Activated T-helper 2 cell treated with anti-CD3 and anti-CD28 coated beads, Interferon-gamma antibody, Interleukin-2, Interleukin-4, amounts not matched to agents 10 μg/mL and 5 μg/mL and 100 μg/mL, durations not matched to agents 14 hours and 24 hours and 36 hours (primary cell): ENCODE measurements at regions not wholly inside any gene's neighbourhood (a gene's known extent, or its start where the extent isn't known, plus 50 kb on each side); places are given as distances from the start of the nearest gene placed in this dataset.
"Not testable (repeated sequence)": the region's sequence is repeated elsewhere in the genome, so short reads cannot be mapped to it uniquely, and the experiment has no call there.

Experiments
- DNase-seq: peaks from one replicate; pipeline ENCODE4 v3.0.0; 2021; ENCODE audit warnings: low spot score
- H3K27ac Mint-ChIP-seq: one replicate; pipeline ENCODE4 v1.8.0; 2021; ENCODE audit warnings: mixed read lengths
- H3K27me3 Mint-ChIP-seq: one replicate; pipeline ENCODE4 v1.8.0; 2021; ENCODE audit warnings: low read depth, mixed read lengths
- H3K36me3 Mint-ChIP-seq: one replicate; pipeline ENCODE4 v1.8.0; 2021; ENCODE audit warnings: low read depth, mixed read lengths
- H3K4me1 Mint-ChIP-seq: one replicate; pipeline ENCODE4 v1.8.0; 2021; ENCODE audit warnings: low read depth, mixed read lengths
- H3K4me3 Mint-ChIP-seq: one replicate; pipeline ENCODE4 v1.8.0; 2021; ENCODE audit warnings: low read depth, mild to moderate bottlenecking, moderate library complexity, mixed read lengths
- H3K9me3 Mint-ChIP-seq: one replicate; pipeline ENCODE4 v1.8.0; 2021; ENCODE audit warnings: mixed read lengths
- intact Hi-C: fragments of 100-400 bp; cut with micrococcal nuclease; formaldehyde crosslinking; loops from one replicate; pipeline ENCODE4 v1.15.1; 2023

- no peak for DNase-seq
- no peaks in the 10 kb centered on the region for H3K36me3 Mint-ChIP-seq
- H3K27me3 Mint-ChIP-seq = no peaks in the 10 kb centered on the region
- H3K27ac Mint-ChIP-seq = no peak overlapping the region
- no peaks in the 10 kb centered on the region for H3K4me1 Mint-ChIP-seq
- intact Hi-C loops = no loop called here
- no peak overlapping the region for H3K4me3 Mint-ChIP-seq
- H3K9me3 Mint-ChIP-seq = no peaks in the 10 kb centered on the region
These were observed 172.7 kb upstream of the LCORL start for GRCh38 chr4:18194278-18194677.

- H3K27me3 Mint-ChIP-seq = no peaks in the 10 kb centered on the region
- intact Hi-C loops = no loop called here
- H3K4me1 Mint-ChIP-seq = no peaks in the 10 kb centered on the region
- H3K9me3 Mint-ChIP-seq = no peaks in the 10 kb centered on the region
- DNase-seq = no peak
- no peaks in the 10 kb centered on the region for H3K36me3 Mint-ChIP-seq
- H3K4me3 Mint-ChIP-seq = no peak overlapping the region
- no peak overlapping the region for H3K27ac Mint-ChIP-seq
These were observed 171.3 kb upstream of the LCORL start for GRCh38 chr4:18192901-18193300.

GRCh38 chr4:18185491-18185890 is 163.9 kb upstream of the LCORL start:
- Mint-ChIP-seq H3K4me1 (no peaks in the 10 kb centered on the region), H3K36me3 (no peaks in the 10 kb centered on the region), H3K27ac (no peak overlapping the region), H3K4me3 (no peak overlapping the region), H3K27me3 (no peaks in the 10 kb centered on the region), H3K9me3 (no peaks in the 10 kb centered on the region)
- intact Hi-C loops = no loop called here
- DNase-seq = no peak

GRCh38 chr4:18180892-18181291 is 159.3 kb upstream of the LCORL start:
- no peak for DNase-seq
- intact Hi-C loops = no loop called here
- no peaks in the 10 kb centered on the region for H3K9me3 Mint-ChIP-seq
- no peak overlapping the region for H3K27ac Mint-ChIP-seq
- no peaks in the 10 kb centered on the region for H3K27me3 Mint-ChIP-seq
- H3K4me1 Mint-ChIP-seq = no peaks in the 10 kb centered on the region
- no peak overlapping the region for H3K4me3 Mint-ChIP-seq
- H3K36me3 Mint-ChIP-seq = no peaks in the 10 kb centered on the region

- DNase-seq = no peak
- Mint-ChIP-seq H3K36me3 (no peaks in the 10 kb centered on the region), H3K4me1 (no peaks in the 10 kb centered on the region), H3K9me3 (no peaks in the 10 kb centered on the region), H3K4me3 (no peak overlapping the region), H3K27ac (no peak overlapping the region), H3K27me3 (no peaks in the 10 kb centered on the region)
- intact Hi-C loops = no loop called here
These were observed 158.6 kb upstream of the LCORL start for GRCh38 chr4:18180122-18180521.

- H3K4me1 Mint-ChIP-seq = no peaks in the 10 kb centered on the region
- intact Hi-C loops = no loop called here
These were observed 150.3 kb upstream of the LCORL start for GRCh38 chr4:18171896-18172295.

GRCh38 chr4:18167831-18168230 is 146.3 kb upstream of the LCORL start:
- Mint-ChIP-seq H3K4me3 (no peak overlapping the region), H3K9me3 (no peaks in the 10 kb centered on the region), H3K27ac (no peak overlapping the region), H3K4me1 (no peaks in the 10 kb centered on the region), H3K27me3 (no peaks in the 10 kb centered on the region), H3K36me3 (no peaks in the 10 kb centered on the region)
- no peak for DNase-seq
- intact Hi-C loops = no loop called here

More at GRCh38 chr4:18171896-18172295, 150.3 kb upstream of the LCORL start:
- DNase-seq = no peak
- H3K27ac Mint-ChIP-seq = no peak overlapping the region
- H3K27me3 Mint-ChIP-seq = no peaks in the 10 kb centered on the region
- H3K36me3 Mint-ChIP-seq = no peaks in the 10 kb centered on the region
- no peak overlapping the region for H3K4me3 Mint-ChIP-seq
- peaks cover 5% of the 10 kb centered on the region for H3K9me3 Mint-ChIP-seq

- intact Hi-C loops = no loop called here
- H3K9me3 Mint-ChIP-seq = no peaks in the 10 kb centered on the region
- no peak for DNase-seq
- no peaks in the 10 kb centered on the region for H3K27me3 Mint-ChIP-seq
- no peaks in the 10 kb centered on the region for H3K36me3 Mint-ChIP-seq
- no peak overlapping the region for H3K4me3 Mint-ChIP-seq
- no peaks in the 10 kb centered on the region for H3K4me1 Mint-ChIP-seq
- H3K27ac Mint-ChIP-seq = no peak overlapping the region
These were observed 145.4 kb upstream of the LCORL start for GRCh38 chr4:18166925-18167324.

GRCh38 chr4:18162453-18162852 is 140.9 kb upstream of the LCORL start:
- no peaks in the 10 kb centered on the region for H3K36me3 Mint-ChIP-seq
- intact Hi-C loops = no loop called here
- H3K27me3 Mint-ChIP-seq = no peaks in the 10 kb centered on the region
- no peak overlapping the region for H3K27ac Mint-ChIP-seq
- H3K4me3 Mint-ChIP-seq = no peak overlapping the region
- no peaks in the 10 kb centered on the region for H3K4me1 Mint-ChIP-seq
- DNase-seq = no peak
- no peaks in the 10 kb centered on the region for H3K9me3 Mint-ChIP-seq

GRCh38 chr4:18159117-18159912 is 137.8 kb upstream of the LCORL start:
- intact Hi-C loops, H3K27ac Mint-ChIP-seq, H3K9me3 Mint-ChIP-seq, H3K27me3 Mint-ChIP-seq, DNase-seq, H3K36me3 Mint-ChIP-seq, H3K4me3 Mint-ChIP-seq, H3K4me1 Mint-ChIP-seq: not testable (repeated sequence)

- intact Hi-C loops = no loop called here
- H3K9me3 Mint-ChIP-seq = no peaks in the 10 kb centered on the region
- H3K27ac Mint-ChIP-seq = no peak overlapping the region
- H3K27me3 Mint-ChIP-seq = no peaks in the 10 kb centered on the region
- no peaks in the 10 kb centered on the region for H3K36me3 Mint-ChIP-seq
- no peaks in the 10 kb centered on the region for H3K4me1 Mint-ChIP-seq
- DNase-seq = no peak
- H3K4me3 Mint-ChIP-seq = no peak overlapping the region
These were observed 133.8 kb upstream of the LCORL start for GRCh38 chr4:18155067-18156041.

- no peak overlapping the region for H3K27ac Mint-ChIP-seq
- H3K4me1 Mint-ChIP-seq = no peaks in the 10 kb centered on the region
- intact Hi-C loops = no loop called here
- no peak overlapping the region for H3K4me3 Mint-ChIP-seq
- H3K9me3 Mint-ChIP-seq = no peaks in the 10 kb centered on the region
- no peaks in the 10 kb centered on the region for H3K27me3 Mint-ChIP-seq
- DNase-seq = no peak
- H3K36me3 Mint-ChIP-seq = no peaks in the 10 kb centered on the region
These were observed 116.6 kb upstream of the LCORL start for GRCh38 chr4:18138076-18138665.

- Mint-ChIP-seq H3K27me3 (no peaks in the 10 kb centered on the region), H3K36me3 (no peaks in the 10 kb centered on the region), H3K27ac (no peak overlapping the region), H3K4me1 (no peaks in the 10 kb centered on the region), H3K4me3 (no peak overlapping the region), H3K9me3 (no peaks in the 10 kb centered on the region)
- DNase-seq = no peak
- intact Hi-C loops = no loop called here
These were observed 112.6 kb upstream of the LCORL start for GRCh38 chr4:18134111-18134510.
